AG04449 (cell line): ENCODE measurements at regions not wholly inside any gene's neighbourhood (a gene's known extent, or its start where the extent isn't known, plus 50 kb on each side); places are given as distances from the start of the nearest gene placed in this dataset.

Experiments
- CTCF ChIA-PET: fragments of 350-600 bp; formaldehyde crosslinking; extraction: SDS; loops from one replicate; lab custom pipeline; 2021; ENCODE audit warnings: antibody characterized with exemption; lab: Yijun Ruan, JAX
- POLR2A ChIA-PET: fragments of 400-600, 350-600 bp; formaldehyde crosslinking; extraction: SDS; loops from one replicate; lab custom pipeline; 2020; ENCODE audit warnings: antibody characterized with exemption, inconsistent platforms; lab: Yijun Ruan, JAX
- DNase-seq: peaks from one replicate; pipeline ENCODE4 v3.0.0-alpha.2; 2010; ENCODE audit warnings: low read depth, low spot score
- H3K4me3 ChIP-seq: 2 replicates; pipeline ENCODE4 v1.5.1; 2011; ENCODE audit warnings: low read depth, mild to moderate bottlenecking, control low read depth, low read length
- CTCF ChIP-seq: IDR thresholded peaks from one replicate; pipeline ENCODE4 v1.5.1; 2011; ENCODE audit warnings: mild to moderate bottlenecking, moderate library complexity, low read length, control low read depth, inconsistent platforms; ENCODE audit not compliant: insufficient read depth; ENCODE audit errors: missing control alignments

DNA sequence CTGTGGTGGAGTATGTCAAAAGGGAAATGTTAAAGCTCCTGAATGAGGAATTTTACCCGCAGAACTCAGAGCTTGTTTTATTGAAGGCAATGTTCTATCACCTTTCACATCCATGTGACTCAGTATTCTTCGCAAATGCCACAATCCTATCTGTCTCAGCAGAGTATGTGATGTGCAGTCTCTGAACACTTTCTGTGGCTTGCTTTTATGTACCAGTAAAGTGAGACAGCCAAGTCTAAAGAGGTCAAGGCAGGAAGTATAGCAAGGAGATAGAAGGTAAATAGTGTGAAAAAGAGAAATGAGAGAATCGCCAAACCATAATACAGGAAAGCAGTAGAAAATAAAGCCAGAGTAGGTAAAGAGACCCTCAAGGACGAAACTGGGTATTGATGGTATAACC, 515.8 kb downstream of the RAB28 start:
- ChIA-PET CTCF (no interaction called here), POLR2A (no interaction called here)
- no peak for DNase-seq
- TF ChIP-seq CTCF: no peak
- no peak overlapping the region for H3K4me3 ChIP-seq

DNA sequence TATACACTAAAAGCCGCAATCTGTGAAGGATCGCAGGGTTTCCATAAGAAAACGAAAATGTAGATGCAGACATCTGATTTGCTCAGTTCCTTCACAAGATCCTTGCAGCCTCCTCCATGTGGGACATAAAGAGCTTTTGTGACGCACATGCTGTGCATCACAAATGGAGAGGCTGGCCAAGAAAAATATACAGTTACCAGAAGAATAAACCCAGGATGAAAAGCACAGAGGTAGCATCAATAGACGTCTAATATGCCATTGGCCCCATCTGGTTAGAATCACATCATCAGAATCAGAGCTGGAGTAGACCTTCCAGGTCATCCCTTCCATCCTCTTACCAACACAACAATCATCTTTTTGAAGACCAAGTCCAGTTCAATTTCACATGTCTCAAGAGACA, 517.4 kb downstream of the RAB28 start:
- CTCF ChIA-PET: no interaction called here
- POLR2A ChIA-PET: interaction anchor here (0.6 kb wide), 1 partner anchor 25 kb away, joined by 4 read pairs; no protein-coding TSS in a partner anchor
- DNase-seq: no peak
- no peak for TF ChIP-seq CTCF
- no peak overlapping the region for H3K4me3 ChIP-seq

GRCh38 chr4:12965334-12965733, 518.8 kb downstream of the RAB28 start:
- H3K4me3 ChIP-seq: no peak overlapping the region

DNA sequence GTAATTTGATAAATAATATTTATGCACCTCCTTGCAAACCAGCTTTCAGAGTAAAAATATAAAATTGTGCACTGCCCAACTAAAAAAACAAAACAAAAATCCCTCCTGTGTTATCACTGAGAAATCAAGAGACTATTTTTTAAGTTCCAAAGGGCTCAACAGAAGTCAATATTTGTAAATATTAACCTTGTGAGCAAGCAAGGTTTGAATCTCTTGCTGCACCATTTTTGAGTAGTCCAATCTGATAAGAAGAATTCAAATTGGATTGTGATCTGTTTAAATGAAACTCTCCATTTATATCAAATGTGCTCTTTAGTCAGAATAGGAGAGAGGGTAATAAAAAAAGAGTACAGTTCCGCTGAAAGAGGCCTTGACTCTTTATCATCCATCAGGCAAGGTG, 520.2 kb downstream of the RAB28 start:
- CTCF ChIA-PET: no interaction called here
- no peak for DNase-seq
- no peak overlapping the region for H3K4me3 ChIP-seq
- TF ChIP-seq CTCF: no peak
- POLR2A ChIA-PET: no interaction called here

More at GRCh38 chr4:12965334-12965733, 518.8 kb downstream of the RAB28 start:
- ChIA-PET CTCF (no interaction called here), POLR2A (no interaction called here)
- no peak for TF ChIP-seq CTCF
- no peak for DNase-seq

DNA sequence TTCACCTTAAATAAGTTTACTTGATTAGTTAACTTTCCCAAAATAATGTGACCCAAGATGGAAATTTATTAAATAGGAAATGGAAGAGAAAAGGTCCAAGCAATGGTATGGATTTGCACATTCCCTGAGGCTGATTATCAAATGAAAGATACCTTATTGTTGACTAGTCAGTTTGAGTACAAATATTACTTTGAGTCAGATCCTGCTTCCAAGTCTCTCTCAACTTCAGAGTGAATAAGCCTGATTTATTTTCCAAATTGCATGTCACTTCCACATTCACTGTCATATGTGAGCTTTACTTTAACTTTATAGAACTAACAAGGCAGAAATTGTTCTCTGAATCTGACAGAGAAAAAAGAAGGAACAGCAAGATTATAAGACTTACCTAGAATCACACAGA, 520.8 kb downstream of the RAB28 start:
- no peak for DNase-seq
- no peak for TF ChIP-seq CTCF
- no peak overlapping the region for H3K4me3 ChIP-seq
- POLR2A ChIA-PET: no interaction called here
- CTCF ChIA-PET: no interaction called here

GRCh38 chr4:12961713-12962112, 522.4 kb downstream of the RAB28 start:
- TF ChIP-seq CTCF: no peak
- CTCF ChIA-PET: no interaction called here
- no peak overlapping the region for H3K4me3 ChIP-seq
- no peak for DNase-seq
- POLR2A ChIA-PET: no interaction called here
